GM12878 (cell line): ENCODE measurements at regions not wholly inside any gene's neighbourhood (a gene's known extent, or its start where the extent isn't known, plus 50 kb on each side); places are given as distances from the start of the nearest gene placed in this dataset.

Experiments
- ATF7 ChIP-seq: fragments of 450-650 bp; IDR thresholded peaks from 2 replicates; pipeline ENCODE4 v1.6.1; 2016; ENCODE audit warnings: low read depth, mild to moderate bottlenecking
- CHD2 ChIP-seq: IDR thresholded peaks from 2 replicates; pipeline ENCODE4 v1.6.1; 2011; ENCODE audit warnings: low read depth, low read length, improper control_type of control experiment, borderline replicate concordance
- DPF2 ChIP-seq: fragments of 450-650 bp; IDR thresholded peaks from 2 replicates; pipeline ENCODE4 v1.6.1; 2017; ENCODE audit warnings: mild to moderate bottlenecking
- HDAC2 ChIP-seq: fragments of 200-600 bp; sonication (generic); IDR thresholded peaks from 2 replicates; pipeline ENCODE4 v1.6.1; 2017
- POLR2AphosphoS5 ChIP-seq: IDR thresholded peaks from 2 replicates; pipeline ENCODE4 v1.6.1; 2011; ENCODE audit warnings: mild to moderate bottlenecking, low read length, inconsistent platforms
- SP1 ChIP-seq: IDR thresholded peaks from one replicate; pipeline ENCODE4 v1.6.1; 2011; ENCODE audit warnings: low read depth, low read length
- SREBF2 ChIP-seq: IDR thresholded peaks from 2 replicates; pipeline ENCODE4 v1.6.1; 2012; ENCODE audit warnings: mild to moderate bottlenecking, low read length
- YY1 ChIP-seq: IDR thresholded peaks from 2 replicates; pipeline ENCODE4 v1.6.1; 2011; ENCODE audit warnings: low read depth, mild to moderate bottlenecking, low read length

GRCh38 chr22:34986523-34986922 lies 79.4 kb upstream of the ISX start:
- TF ChIP-seq ATF7 = no peak
- TF ChIP-seq POLR2AphosphoS5 = no peak
- TF ChIP-seq HDAC2 = no peak
- TF ChIP-seq SP1 = no peak
- no peak for TF ChIP-seq YY1
- no peak for TF ChIP-seq SREBF2
- no peak for TF ChIP-seq CHD2
- TF ChIP-seq DPF2 = no peak
